ENCODE measurements at regions not wholly inside any gene's neighbourhood (a gene's known extent, or its start where the extent isn't known, plus 50 kb on each side); places are given as distances from the start of the nearest gene placed in this dataset.

DNA sequence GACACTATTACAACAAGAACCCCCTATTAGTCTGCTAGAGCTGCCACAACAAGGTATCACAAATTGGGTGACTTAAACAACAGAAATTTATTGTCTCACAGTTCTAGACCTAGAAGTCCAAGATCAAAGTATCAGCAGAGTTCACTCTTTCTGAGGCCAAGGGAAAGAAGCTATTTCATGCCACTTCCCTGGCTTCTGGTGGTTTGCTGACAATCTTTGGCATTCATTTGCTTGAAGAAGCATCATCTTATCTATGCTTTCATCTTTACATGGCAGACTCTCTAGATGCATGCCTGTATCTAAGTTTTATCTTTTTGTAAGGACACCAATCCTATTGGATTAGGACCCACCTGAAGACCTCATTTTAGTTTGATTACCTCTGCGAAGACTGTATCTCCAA is 296.8 kb upstream of the MARCKS start:
- no peak for TF ChIP-seq POLR2AphosphoS5 (IDR thresholded peaks at IDR 0.05; ENCODE audit: low read depth, low read length)
- no peaks in the 10 kb centered on the region for H3K4me1 ChIP-seq (ENCODE audit: control insufficient read depth, insufficient read depth, low read length)
- DNase-seq (ENCODE audit: low read depth, low spot score) (no peak), ATAC-seq (no peak)
- H3K27ac ChIP-seq (ENCODE audit: low read length): no peak overlapping the region
- H3K36me3 ChIP-seq (ENCODE audit: control insufficient read depth, insufficient read depth, low read length): no peaks in the 10 kb centered on the region
- in situ Hi-C loops (cut with HindIII; ENCODE audit: low pct_unique_long_range_greater_than_20kb, low sequenced_read_pairs) (no loop called here), intact Hi-C loops (cut with micrococcal nuclease; ENCODE audit: unreplicated experiment) (no loop called here)
- no peaks in the 10 kb centered on the region for H3K27me3 ChIP-seq (ENCODE audit: control insufficient read depth, insufficient read depth, low read length)
- H3K9me3 ChIP-seq (ENCODE audit: control insufficient read depth, insufficient read depth, low read depth, low read length): no peaks in the 10 kb centered on the region
- no TSS peak for BruUV-seq (replicated peaks)
- ChIA-PET POLR2A (no interaction called here), CTCF (no interaction called here)
- no peak overlapping the region for H3K4me3 ChIP-seq (ENCODE audit: low read depth in 2 of 2, low read length in 2 of 2)

DNA sequence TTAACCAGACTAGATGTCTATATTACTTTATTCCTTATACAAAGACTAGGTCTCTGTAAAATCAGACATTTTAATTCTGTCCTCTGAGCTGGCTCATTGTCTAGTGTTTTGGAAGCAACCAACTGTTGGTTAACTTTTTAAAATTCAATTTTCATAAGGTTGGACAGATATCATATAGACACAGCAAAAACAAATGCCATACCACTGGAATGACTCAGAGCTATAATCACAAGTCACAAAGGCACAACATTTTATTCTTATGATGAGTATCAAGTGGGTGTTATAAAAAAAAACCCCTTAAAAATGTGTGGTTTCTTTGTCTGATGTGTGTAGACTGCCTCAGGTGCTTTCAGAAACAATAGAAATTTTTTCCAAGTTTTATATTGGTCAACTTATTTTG is 296.2 kb upstream of the MARCKS start:
- DNase-seq (ENCODE audit: low read depth, low spot score): no peak
- H3K36me3 ChIP-seq (ENCODE audit: control insufficient read depth, insufficient read depth, low read length): no peaks in the 10 kb centered on the region
- H3K4me1 ChIP-seq (ENCODE audit: control insufficient read depth, insufficient read depth, low read length): no peaks in the 10 kb centered on the region
- POLR2A ChIA-PET: no interaction called here
- in situ Hi-C loops (cut with HindIII; ENCODE audit: low pct_unique_long_range_greater_than_20kb, low sequenced_read_pairs) (no loop called here), intact Hi-C loops (cut with micrococcal nuclease; ENCODE audit: unreplicated experiment) (no loop called here)
- TF ChIP-seq, protein P1, sequence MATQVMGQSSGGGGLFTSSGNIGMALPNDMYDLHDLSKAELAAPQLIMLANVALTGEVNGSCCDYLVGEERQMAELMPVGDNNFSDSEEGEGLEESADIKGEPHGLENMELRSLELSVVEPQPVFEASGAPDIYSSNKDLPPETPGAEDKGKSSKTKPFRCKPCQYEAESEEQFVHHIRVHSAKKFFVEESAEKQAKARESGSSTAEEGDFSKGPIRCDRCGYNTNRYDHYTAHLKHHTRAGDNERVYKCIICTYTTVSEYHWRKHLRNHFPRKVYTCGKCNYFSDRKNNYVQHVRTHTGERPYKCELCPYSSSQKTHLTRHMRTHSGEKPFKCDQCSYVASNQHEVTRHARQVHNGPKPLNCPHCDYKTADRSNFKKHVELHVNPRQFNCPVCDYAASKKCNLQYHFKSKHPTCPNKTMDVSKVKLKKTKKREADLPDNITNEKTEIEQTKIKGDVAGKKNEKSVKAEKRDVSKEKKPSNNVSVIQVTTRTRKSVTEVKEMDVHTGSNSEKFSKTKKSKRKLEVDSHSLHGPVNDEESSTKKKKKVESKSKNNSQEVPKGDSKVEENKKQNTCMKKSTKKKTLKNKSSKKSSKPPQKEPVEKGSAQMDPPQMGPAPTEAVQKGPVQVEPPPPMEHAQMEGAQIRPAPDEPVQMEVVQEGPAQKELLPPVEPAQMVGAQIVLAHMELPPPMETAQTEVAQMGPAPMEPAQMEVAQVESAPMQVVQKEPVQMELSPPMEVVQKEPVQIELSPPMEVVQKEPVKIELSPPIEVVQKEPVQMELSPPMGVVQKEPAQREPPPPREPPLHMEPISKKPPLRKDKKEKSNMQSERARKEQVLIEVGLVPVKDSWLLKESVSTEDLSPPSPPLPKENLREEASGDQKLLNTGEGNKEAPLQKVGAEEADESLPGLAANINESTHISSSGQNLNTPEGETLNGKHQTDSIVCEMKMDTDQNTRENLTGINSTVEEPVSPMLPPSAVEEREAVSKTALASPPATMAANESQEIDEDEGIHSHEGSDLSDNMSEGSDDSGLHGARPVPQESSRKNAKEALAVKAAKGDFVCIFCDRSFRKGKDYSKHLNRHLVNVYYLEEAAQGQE (IDR thresholded peaks at IDR 0.05; ENCODE audit: insufficient read depth in 1 of 2, low read depth in 2 of 2, low read length in 1 of 2): no peak
- H3K27me3 ChIP-seq (ENCODE audit: control insufficient read depth, insufficient read depth, low read length): no peaks in the 10 kb centered on the region
- CTCF ChIA-PET: no interaction called here
- H3K4me3 ChIP-seq (ENCODE audit: low read depth in 2 of 2, low read length in 2 of 2): no peak overlapping the region
- peak; percentile 66; the same call in 1 of the 2 replicates for ATAC-seq
- no peaks in the 10 kb centered on the region for H3K9me3 ChIP-seq (ENCODE audit: control insufficient read depth, insufficient read depth, low read depth, low read length)
- no TSS peak for BruUV-seq (replicated peaks)
- H3K27ac ChIP-seq (ENCODE audit: low read length): no peak overlapping the region

DNA sequence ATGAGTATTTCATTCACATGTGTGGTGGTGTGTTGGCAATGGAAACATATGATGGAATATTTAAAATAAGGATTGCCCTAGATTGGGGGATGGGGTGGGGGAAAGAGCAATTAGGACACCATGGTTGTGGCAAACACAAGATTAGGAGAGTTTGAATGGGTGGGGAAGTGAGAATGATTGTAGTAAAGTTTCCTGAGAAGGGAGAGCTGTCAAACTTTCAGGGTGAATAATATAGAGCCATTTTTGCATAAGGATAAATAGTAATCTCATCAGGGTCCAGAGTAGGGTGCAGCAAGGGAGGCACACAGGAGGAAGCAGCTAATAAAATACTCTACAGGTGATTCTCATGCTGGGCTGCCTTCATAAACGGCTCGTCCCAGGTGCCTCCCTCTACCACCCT is 294.9 kb upstream of the MARCKS start:
- in situ Hi-C loops (cut with HindIII; ENCODE audit: low pct_unique_long_range_greater_than_20kb, low sequenced_read_pairs): no loop called here
- BruUV-seq (replicated peaks): no TSS peak
- Histone ChIP-seq H3K27me3 (ENCODE audit: control insufficient read depth, insufficient read depth, low read length) (no peaks in the 10 kb centered on the region), H3K4me3 (ENCODE audit: low read depth in 2 of 2, low read length in 2 of 2) (no peak overlapping the region), H3K36me3 (ENCODE audit: control insufficient read depth, insufficient read depth, low read length) (no peaks in the 10 kb centered on the region), H3K4me1 (ENCODE audit: control insufficient read depth, insufficient read depth, low read length) (no peaks in the 10 kb centered on the region), H3K27ac (ENCODE audit: low read length) (no peak overlapping the region), H3K9me3 (ENCODE audit: control insufficient read depth, insufficient read depth, low read depth, low read length) (no peaks in the 10 kb centered on the region)
- POLR2A ChIA-PET: no interaction called here
- intact Hi-C loops (cut with micrococcal nuclease; ENCODE audit: unreplicated experiment): no loop called here
- ATAC-seq: no peak
- CTCF ChIA-PET: no interaction called here
- no peak for DNase-seq (ENCODE audit: low read depth, low spot score)
- TF ChIP-seq SIN3A (IDR thresholded peaks at IDR 0.05; ENCODE audit: borderline replicate concordance, insufficient read depth, low read depth, low read length): no peak
- TF ChIP-seq, protein P2, sequence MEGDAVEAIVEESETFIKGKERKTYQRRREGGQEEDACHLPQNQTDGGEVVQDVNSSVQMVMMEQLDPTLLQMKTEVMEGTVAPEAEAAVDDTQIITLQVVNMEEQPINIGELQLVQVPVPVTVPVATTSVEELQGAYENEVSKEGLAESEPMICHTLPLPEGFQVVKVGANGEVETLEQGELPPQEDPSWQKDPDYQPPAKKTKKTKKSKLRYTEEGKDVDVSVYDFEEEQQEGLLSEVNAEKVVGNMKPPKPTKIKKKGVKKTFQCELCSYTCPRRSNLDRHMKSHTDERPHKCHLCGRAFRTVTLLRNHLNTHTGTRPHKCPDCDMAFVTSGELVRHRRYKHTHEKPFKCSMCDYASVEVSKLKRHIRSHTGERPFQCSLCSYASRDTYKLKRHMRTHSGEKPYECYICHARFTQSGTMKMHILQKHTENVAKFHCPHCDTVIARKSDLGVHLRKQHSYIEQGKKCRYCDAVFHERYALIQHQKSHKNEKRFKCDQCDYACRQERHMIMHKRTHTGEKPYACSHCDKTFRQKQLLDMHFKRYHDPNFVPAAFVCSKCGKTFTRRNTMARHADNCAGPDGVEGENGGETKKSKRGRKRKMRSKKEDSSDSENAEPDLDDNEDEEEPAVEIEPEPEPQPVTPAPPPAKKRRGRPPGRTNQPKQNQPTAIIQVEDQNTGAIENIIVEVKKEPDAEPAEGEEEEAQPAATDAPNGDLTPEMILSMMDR (IDR thresholded peaks at IDR 0.05): no peak
- TF ChIP-seq, protein P1 (IDR thresholded peaks at IDR 0.05; ENCODE audit: insufficient read depth in 1 of 2, low read depth in 2 of 2, low read length in 1 of 2): no peak
- TF ChIP-seq POLR2AphosphoS5 (IDR thresholded peaks at IDR 0.05; ENCODE audit: low read depth, low read length): no peak
- no peak for TF ChIP-seq TCF7L2 (IDR thresholded peaks at IDR 0.05; ENCODE audit: low read depth, low read length)
